CD14-positive monocyte (primary cell): ENCODE measurements at regions not wholly inside any gene's neighbourhood (a gene's known extent, or its start where the extent isn't known, plus 50 kb on each side); places are given as distances from the start of the nearest gene placed in this dataset.

Experiments used
- DNase-seq, 3 donors: peaks; one replicate each; pipeline ENCODE4 v3.0.0-alpha.2; 2011 to 2022
- H2AFZ ChIP-seq: 2 replicates; pipeline ENCODE4 v1.6.0; 2012; ENCODE audit warnings: mild to moderate bottlenecking, low read depth, low read length, inconsistent platforms; ENCODE audit not compliant: insufficient read depth, poor library complexity, severe bottlenecking
- H3K27ac ChIP-seq, 2 donors: 1 replicate in 1 of 2; 2 replicates in 1 of 2; pipeline ENCODE4 v1.5.1; 2012 to 2013; ENCODE audit warnings: low read length in 2 of 2, control low read depth in 1 of 2, inconsistent platforms in 1 of 2, low read depth in 1 of 2, mild to moderate bottlenecking in 1 of 2
- H3K27me3 ChIP-seq, 2 donors: one replicate each; pipeline versions ENCODE4 v1.6.0 to v1.6.1; 2011 to 2013; ENCODE audit warnings: low read length in 2 of 2; ENCODE audit not compliant: control insufficient read depth in 2 of 2, insufficient read depth in 2 of 2
- H3K36me3 ChIP-seq, 2 donors: replicated peaks in 1 of 2; 1 replicate in 1 of 2; 2 replicates in 1 of 2; pipeline versions ENCODE4 v1.5.1 to v1.6.1; 2012 to 2013; ENCODE audit warnings: low read length in 2 of 2, control low read depth in 1 of 2, inconsistent platforms in 1 of 2, mild to moderate bottlenecking in 1 of 2; ENCODE audit not compliant: insufficient read depth in 2 of 2, control insufficient read depth in 1 of 2
- H3K4me1 ChIP-seq, 2 donors: 1 replicate in 1 of 2; 2 replicates in 1 of 2; pipeline versions ENCODE4 v1.5.1 to v1.6.1; 2012 to 2013; ENCODE audit warnings: low read length in 2 of 2, control low read depth in 1 of 2, inconsistent platforms in 1 of 2, mild to moderate bottlenecking in 1 of 2, moderate library complexity in 1 of 2; ENCODE audit not compliant: insufficient read depth in 2 of 2, control insufficient read depth in 1 of 2
- H3K4me2 ChIP-seq: replicated peaks from 2 replicates; pipeline ENCODE3; 2012; ENCODE audit warnings: low read length, moderate library complexity, mild to moderate bottlenecking; ENCODE audit not compliant: poor library complexity, severe bottlenecking; ENCODE audit errors: extremely low read depth
- H3K4me3 ChIP-seq, 3 experiments: fragments of 200-600 bp in 1 of 3; sonication (generic) in 1 of 3; replicated peaks in 1 of 3; 1 replicate in 2 of 3; 2 replicates in 1 of 3; pipeline ENCODE4 v1.5.1; 2011 to 2013; ENCODE audit warnings: low read length in 3 of 3, mild to moderate bottlenecking in 3 of 3, control low read depth in 2 of 3, low read depth in 2 of 3, inconsistent platforms in 1 of 3, moderate library complexity in 1 of 3
- H3K79me2 ChIP-seq: 2 replicates; pipeline ENCODE4 v1.6.0; 2012; ENCODE audit warnings: mild to moderate bottlenecking, control low read depth, inconsistent platforms, low read length, moderate library complexity; ENCODE audit not compliant: insufficient read depth
- H3K9ac ChIP-seq: 2 replicates; pipeline ENCODE4 v1.6.0; 2017; ENCODE audit warnings: low read length, mild to moderate bottlenecking; ENCODE audit not compliant: insufficient read depth, poor library complexity, severe bottlenecking
- H3K9me3 ChIP-seq, 2 donors: replicated peaks in 1 of 2; 1 replicate in 1 of 2; 2 replicates in 1 of 2; pipeline versions ENCODE4 v1.5.1 to v1.6.1; 2012 to 2013; ENCODE audit warnings: low read length in 2 of 2, control low read depth in 1 of 2; ENCODE audit not compliant: control insufficient read depth in 1 of 2, insufficient read depth in 1 of 2
- H4K20me1 ChIP-seq: 2 replicates; pipeline ENCODE4 v1.6.0; 2012; ENCODE audit warnings: mild to moderate bottlenecking, low read length, control low read depth, moderate library complexity; ENCODE audit not compliant: insufficient read depth
- H3K27ac Mint-ChIP-seq, 7 donors: one replicate each; pipeline ENCODE4 v1.8.0; 2020; ENCODE audit warnings: mild to moderate bottlenecking in 7 of 7, mixed read lengths in 7 of 7, moderate library complexity in 6 of 7, inconsistent platforms in 2 of 7
- H3K27me3 Mint-ChIP-seq, 3 donors: one replicate each; pipeline ENCODE4 v1.8.0; 2021 to 2022; ENCODE audit warnings: low read depth in 3 of 3, mild to moderate bottlenecking in 3 of 3, mixed read lengths in 3 of 3, moderate library complexity in 3 of 3, inconsistent platforms in 1 of 3
- H3K36me3 Mint-ChIP-seq, 2 donors: one replicate each; pipeline ENCODE4 v1.8.0; 2020; ENCODE audit warnings: mixed read lengths in 2 of 2, inconsistent platforms in 1 of 2, mild to moderate bottlenecking in 1 of 2
- H3K4me1 Mint-ChIP-seq: one replicate; pipeline ENCODE4 v1.8.0; 2020; ENCODE audit warnings: mild to moderate bottlenecking, mixed read lengths
- H3K4me3 Mint-ChIP-seq, 2 donors: one replicate each; pipeline ENCODE4 v1.8.0; 2020; ENCODE audit warnings: mild to moderate bottlenecking in 2 of 2, mixed read lengths in 2 of 2, moderate library complexity in 1 of 2
- H3K9me3 Mint-ChIP-seq, 7 donors: one replicate each; pipeline ENCODE4 v1.8.0; 2020 to 2022; ENCODE audit warnings: mixed read lengths in 7 of 7, mild to moderate bottlenecking in 6 of 7, moderate library complexity in 6 of 7, inconsistent platforms in 2 of 7
- CTCF ChIP-seq: fragments of 200-600 bp; IDR thresholded peaks from one replicate; pipeline ENCODE4 v1.8.0; 2022; ENCODE audit warnings: antibody characterized with exemption, mild to moderate bottlenecking
- WGBS: methylation state at CpG from one replicate; pipeline ENCODE4 v1.1.5; 2013; ENCODE audit warnings: missing lambda C conversion rate; ENCODE audit not compliant: insufficient coverage; 5-methylcytosine and 5-hydroxymethylcytosine counted together
- intact Hi-C, 2 donors: fragments of 100-400 bp; cut with micrococcal nuclease; formaldehyde crosslinking; loops; one replicate each; pipeline versions ENCODE4 v1.15.0 to v1.15.1; 2023

GRCh38 chr15:94546808-94547207, 315.4 kb downstream of the MCTP2 start:
- no peak overlapping the region for H2AFZ ChIP-seq
- Mint-ChIP-seq H3K27me3 (peaks cover 0 to 4% (median 0%) of the 10 kb centered on the region in 3 donors), H3K4me3 (no peak overlapping the region), H3K36me3 (no peaks in the 10 kb centered on the region), H3K27ac (no peak overlapping the region), H3K4me1 (no peaks in the 10 kb centered on the region), H3K9me3 (peaks cover 0 to 1% (median 0%) of the 10 kb centered on the region in 7 donors)
- no peak for DNase-seq
- no peak overlapping the region for H3K9ac ChIP-seq
- H3K4me3 ChIP-seq: no peak overlapping the region
- no peak overlapping the region for H3K27ac ChIP-seq
- H3K4me2 ChIP-seq: no peak overlapping the region
- no peaks in the 10 kb centered on the region for H3K79me2 ChIP-seq
- WGBS: 60% methylated on average over 1 of the region's 2 CpGs
- H3K27me3 ChIP-seq: no peaks in the 10 kb centered on the region
- no peaks in the 10 kb centered on the region for H3K36me3 ChIP-seq
- no peaks in the 10 kb centered on the region for H4K20me1 ChIP-seq
- H3K9me3 ChIP-seq: no peaks in the 10 kb centered on the region
- no peak for TF ChIP-seq CTCF
- intact Hi-C loops: no loop called here
- no peaks in the 10 kb centered on the region for H3K4me1 ChIP-seq

- no peaks in the 10 kb centered on the region for H3K9me3 ChIP-seq
- H3K4me1 ChIP-seq: no peaks in the 10 kb centered on the region
- 100% methylated on average over 1 of the region's 6 CpGs for WGBS
- H3K4me2 ChIP-seq: no peak overlapping the region
- Mint-ChIP-seq H3K4me3 (no peak overlapping the region), H3K27me3 (peaks cover 0 to 6% (median 3%) of the 10 kb centered on the region in 3 donors), H3K4me1 (no peaks in the 10 kb centered on the region), H3K36me3 (no peaks in the 10 kb centered on the region), H3K9me3 (peaks cover 0 to 1% (median 0%) of the 10 kb centered on the region in 7 donors), H3K27ac (no peak overlapping the region)
- no peak overlapping the region for H3K9ac ChIP-seq
- intact Hi-C loops: no loop called here
- no peaks in the 10 kb centered on the region for H3K36me3 ChIP-seq
- no peaks in the 10 kb centered on the region for H3K27me3 ChIP-seq
- TF ChIP-seq CTCF: no peak
- no peak overlapping the region for H2AFZ ChIP-seq
- no peak overlapping the region for H3K4me3 ChIP-seq
- H3K27ac ChIP-seq: no peak overlapping the region
- no peaks in the 10 kb centered on the region for H3K79me2 ChIP-seq
- no peak for DNase-seq
- no peaks in the 10 kb centered on the region for H4K20me1 ChIP-seq
Measured at GRCh38 chr15:94547711-94548110, 316.4 kb downstream of the MCTP2 start.
